Stimulated activated CD8-positive, alpha-beta memory T cell treated with anti-CD3 and anti-CD28 coated beads, Interleukin-15, amount 100 ng/mL, for 4 hours (primary cell): ENCODE measurements at regions not wholly inside any gene's neighbourhood (a gene's known extent, or its start where the extent isn't known, plus 50 kb on each side); places are given as distances from the start of the nearest gene placed in this dataset.

ENCODE experiments used
- DNase-seq, 2 donors: peaks; one replicate each; pipeline ENCODE4 v3.0.0-alpha.2; 2020; ENCODE audit warnings: low read depth in 2 of 2

DNA sequence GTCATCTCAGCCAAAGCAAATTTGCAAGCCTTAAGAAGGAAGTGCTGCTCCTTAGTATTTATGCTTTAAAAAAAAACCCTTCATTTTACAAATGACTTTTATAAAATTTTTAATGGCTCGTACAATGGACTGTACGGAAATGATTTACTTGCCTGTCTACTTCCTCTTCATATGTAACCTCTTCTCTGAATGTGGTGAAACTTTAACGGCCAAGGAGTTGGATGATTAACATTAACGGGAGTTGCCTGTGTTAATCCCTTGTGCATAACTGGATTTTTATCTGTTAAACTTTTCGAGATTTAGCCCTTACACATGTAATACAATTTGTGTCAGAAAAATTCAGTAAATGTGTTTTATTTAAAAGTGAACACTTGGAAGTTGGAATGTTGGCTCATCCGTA is 429.4 kb downstream of the TBC1D4 start:
- no peak for DNase-seq

DNA sequence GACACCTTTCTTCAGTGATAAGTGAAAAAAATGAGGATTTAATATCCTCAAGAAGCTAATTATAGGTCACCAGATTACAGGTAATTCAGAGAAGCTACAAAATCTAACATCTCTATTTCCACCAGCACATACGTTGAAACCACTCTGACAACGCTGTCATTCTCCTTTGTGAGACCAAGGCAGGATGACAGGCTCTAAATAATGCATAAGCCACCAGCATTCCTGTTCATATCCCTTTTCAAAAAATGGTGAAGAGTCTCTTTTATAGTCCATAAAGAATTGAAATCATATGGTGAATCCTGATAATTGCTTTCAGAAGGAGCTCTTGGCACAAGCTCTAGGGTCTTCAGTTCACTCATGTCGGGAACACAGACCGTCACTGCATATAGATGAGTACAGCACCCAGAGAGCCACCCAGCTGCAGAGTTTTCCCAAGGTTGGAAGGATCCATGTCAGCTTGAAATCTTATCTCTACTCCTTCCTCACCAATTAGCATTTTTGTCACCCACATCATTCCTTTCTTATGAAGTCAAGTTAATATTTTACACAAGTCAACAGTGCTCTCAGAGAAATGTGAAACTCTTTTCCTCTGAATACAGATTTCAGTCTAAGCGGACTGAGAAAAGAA is 431.4 kb downstream of the TBC1D4 start:
- DNase-seq = no peak

GRCh38 chr13:75049735-75050335 is 432.1 kb downstream of the TBC1D4 start:
- no peak for DNase-seq

DNA sequence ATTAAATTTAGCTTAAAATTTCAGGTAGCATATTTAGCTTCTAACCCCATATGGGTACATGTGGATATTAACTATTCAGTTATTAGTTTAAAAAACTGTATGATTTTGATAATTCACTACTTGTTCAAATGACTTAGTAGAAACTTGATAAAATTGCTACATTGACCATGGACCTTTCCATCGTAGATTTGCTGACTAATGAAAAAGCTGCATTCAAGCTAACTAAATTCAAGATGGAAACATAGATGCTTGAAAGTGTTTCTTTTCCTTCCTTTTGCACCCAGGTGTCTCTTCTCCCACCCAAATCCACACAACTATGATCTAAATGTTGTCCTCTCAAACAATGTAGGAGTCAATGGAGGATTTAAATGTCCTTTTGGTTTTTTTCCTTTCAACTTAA is 439.2 kb downstream of the TBC1D4 start:
- DNase-seq = no peak

- DNase-seq = no peak
These were observed 443.4 kb downstream of the TBC1D4 start for GRCh38 chr13:75038393-75039113.

GRCh38 chr13:75025956-75026355 is 456.0 kb downstream of the TBC1D4 start:
- DNase-seq = no peak

GRCh38 chr13:75024602-75025001 is 457.4 kb downstream of the TBC1D4 start:
- no peak for DNase-seq

GRCh38 chr13:75023609-75024008 is 458.4 kb downstream of the TBC1D4 start:
- no peak for DNase-seq

GRCh38 chr13:75021151-75021550 is 460.8 kb downstream of the TBC1D4 start:
- DNase-seq = no peak

DNA sequence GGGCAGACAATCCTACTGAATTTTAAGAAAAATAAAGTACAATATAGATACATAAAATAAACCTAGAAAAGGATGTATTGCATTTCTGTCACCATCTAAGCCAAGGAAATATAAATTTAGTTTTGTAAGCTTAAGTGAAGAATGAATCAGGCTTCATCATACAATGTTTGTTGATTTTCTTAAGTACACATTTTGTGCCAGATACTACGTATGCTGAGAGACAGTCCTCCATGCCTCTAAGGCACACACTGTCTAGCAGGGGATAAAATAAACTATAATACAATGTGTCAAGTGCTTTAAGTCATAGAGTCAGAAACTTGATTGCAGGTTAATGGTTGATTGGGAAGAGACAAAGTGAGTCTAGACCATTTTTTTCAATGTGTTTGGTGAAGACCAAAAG is 465.7 kb downstream of the TBC1D4 start:
- no peak for DNase-seq

GRCh38 chr13:75013818-75014217 is 468.2 kb downstream of the TBC1D4 start:
- DNase-seq = no peak

GRCh38 chr13:75010941-75011340 is 471.0 kb downstream of the TBC1D4 start:
- DNase-seq = no peak

DNA sequence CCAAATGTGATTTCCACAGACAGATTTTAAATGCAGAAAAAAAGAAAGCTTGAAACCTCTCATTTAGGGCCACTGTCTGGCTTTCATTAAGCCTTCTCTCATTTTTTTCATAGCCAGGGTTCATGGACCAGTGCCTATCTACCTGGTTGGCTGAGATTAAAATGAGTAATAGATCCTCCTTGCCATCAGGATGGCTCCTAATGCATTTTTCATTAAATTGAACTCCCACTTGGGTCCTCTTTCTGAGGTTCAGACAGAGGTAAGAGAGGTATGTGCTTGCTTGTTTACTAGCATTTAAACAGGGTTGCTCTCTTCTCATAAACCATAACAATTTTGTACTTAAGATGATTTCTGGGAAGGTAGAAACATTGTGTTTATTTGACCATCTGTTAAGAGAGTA is 473.0 kb downstream of the TBC1D4 start:
- DNase-seq = no peak

GRCh38 chr13:74990992-74991391 is 491.0 kb downstream of the TBC1D4 start:
- no peak for DNase-seq

- no peak for DNase-seq
These were observed 494.8 kb downstream of the TBC1D4 start for GRCh38 chr13:74987124-74987690.

DNA sequence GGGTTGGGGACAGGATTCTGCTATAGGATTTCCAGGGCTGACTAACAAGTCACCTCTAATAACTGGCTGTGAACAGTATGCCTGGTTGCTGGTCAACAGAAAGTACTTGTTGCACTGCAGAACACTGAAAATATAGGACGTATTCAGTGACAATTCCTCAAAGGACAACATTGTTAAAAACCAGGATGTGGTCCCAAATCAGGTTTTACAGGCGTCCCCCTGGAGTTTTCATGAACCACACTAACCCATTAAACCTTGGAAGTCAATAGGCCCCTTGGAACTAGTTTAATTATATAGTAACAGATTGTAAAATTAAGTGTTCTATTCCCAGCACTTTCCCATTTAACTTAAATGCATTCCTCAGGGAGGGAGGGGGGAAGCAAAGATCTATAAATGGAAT is 495.4 kb downstream of the TBC1D4 start:
- DNase-seq = no peak

DNA sequence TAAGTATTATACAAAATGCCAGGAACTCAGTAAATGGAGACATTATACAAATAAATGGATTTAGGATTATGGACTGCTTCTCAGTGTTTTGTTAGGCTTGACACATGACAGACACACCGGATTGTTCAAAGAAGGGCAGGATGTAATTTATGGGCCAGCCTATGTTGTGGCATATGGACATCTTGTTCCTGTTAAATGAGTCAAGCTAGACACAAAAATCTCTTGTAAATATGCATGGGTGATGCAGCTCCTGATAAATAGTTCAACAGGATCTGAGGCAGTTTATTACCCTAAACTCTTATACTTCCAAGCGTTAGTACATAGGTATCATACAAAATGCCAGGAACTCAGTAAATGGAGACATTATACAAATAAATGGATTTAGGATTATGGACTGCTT is 502.3 kb downstream of the TBC1D4 start:
- DNase-seq = no peak

GRCh38 chr13:74978591-74978990 is 503.4 kb downstream of the TBC1D4 start:
- DNase-seq = no peak

GRCh38 chr13:74977498-74977897 is 504.5 kb downstream of the TBC1D4 start:
- no peak for DNase-seq

DNA sequence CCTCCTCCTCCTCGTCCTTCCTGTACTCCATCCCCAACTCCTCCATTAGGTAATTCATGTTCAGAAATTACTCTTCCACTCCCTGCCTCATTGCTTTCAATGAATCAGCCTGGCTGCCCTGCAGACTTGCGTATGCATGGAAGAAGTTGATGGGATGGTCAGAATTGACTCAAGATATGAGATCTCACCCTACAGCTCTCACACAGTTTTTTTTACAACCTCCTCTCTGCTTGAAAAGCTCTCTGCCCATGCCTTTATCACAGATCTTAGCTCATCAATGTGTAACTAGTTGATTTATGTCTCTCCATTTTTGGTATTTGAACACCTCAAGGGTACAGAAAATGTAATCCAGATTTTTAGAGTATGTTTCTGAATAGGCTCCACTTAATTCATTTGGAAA is 506.9 kb downstream of the TBC1D4 start:
- DNase-seq = no peak

GRCh38 chr13:74973935-74974879 is 507.8 kb downstream of the TBC1D4 start:
- no peak for DNase-seq

DNA sequence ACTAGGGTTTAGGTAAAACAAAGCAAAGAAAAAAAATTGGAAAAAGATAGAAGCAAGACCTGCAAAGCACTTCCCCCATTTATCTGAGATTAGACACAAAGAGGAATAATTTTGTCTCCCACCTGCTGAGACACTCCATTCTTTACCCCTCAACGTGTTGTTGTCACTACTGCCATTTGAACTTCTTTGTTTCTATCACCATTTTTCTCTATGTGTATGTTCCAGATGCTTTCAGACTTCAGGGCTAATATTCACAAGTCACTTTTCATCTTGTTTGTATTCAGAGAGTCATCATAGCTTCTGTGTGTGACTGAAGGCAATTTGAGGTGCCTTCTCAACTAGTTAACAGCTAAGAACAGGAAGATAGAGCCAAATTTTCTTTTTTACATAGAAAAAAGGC is 512.5 kb downstream of the TBC1D4 start:
- DNase-seq = no peak
